Stromal cell of bone marrow (primary cell): ENCODE measurements at regions not wholly inside any gene's neighbourhood (a gene's known extent, or its start where the extent isn't known, plus 50 kb on each side); places are given as distances from the start of the nearest gene placed in this dataset.
"Not testable (repeated sequence)": the region's sequence is repeated elsewhere in the genome, so short reads cannot be mapped to it uniquely, and the experiment has no call there.

Experiments
- DNase-seq: peaks from one replicate; pipeline ENCODE4 v3.0.0-alpha.2; 2012; ENCODE audit warnings: low read depth

DNA sequence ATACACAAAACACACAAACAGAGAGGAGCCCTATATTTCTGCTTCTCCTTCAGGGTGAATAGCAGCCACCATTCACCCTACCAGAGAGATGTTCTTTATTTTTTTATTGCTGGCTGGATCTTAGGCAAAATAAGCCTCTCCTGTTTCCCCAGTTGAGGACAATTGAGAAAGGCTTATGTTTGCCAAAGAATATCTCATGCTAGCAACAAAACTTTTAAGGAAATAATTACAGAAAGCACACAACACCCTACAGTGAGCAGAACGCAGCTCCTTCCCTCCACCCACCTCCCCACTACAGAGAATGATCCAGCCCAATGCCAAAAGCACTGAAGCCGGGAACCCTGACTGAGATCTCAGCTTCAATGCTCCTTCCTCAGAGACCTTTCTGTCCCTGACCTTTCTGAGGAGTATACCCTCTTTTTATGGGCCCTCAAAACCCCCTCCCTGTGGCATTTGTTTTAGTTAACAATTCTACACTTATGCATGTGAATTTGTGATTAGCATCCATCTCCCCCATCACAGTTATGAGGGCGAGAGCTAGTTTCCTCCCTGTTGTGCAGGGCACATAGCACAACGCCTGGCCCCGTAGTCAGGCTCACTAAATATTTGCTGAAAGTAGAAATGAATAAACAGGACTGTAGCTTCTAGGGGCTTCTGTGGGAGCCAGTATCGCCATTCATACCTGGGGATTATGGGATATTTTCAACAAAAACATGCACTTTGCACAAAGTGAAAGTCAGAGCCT lies 491.6 kb upstream of the CDH4 start:
- DNase-seq = no peak

GRCh38 chr20:60761056-60761455 lies 491.0 kb upstream of the CDH4 start:
- no peak for DNase-seq

DNA sequence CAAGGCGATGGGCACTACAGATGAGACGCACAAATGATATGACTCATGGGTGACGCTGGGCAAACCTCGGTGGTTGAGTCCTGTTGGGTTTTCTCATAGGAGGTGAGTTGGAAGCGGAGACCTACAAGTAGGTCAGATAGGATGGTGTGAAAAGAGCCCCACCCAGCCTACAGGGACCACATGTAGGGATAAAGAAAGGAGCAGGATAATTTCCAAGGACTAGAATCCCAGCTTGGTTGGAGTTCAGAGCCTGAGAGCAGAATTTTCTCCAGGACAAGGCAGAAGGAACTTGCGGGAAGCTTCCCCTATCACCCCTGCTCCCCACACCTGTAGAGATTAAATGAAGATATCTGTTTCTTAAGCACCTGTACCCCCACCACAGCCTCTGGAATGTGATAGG lies 489.7 kb upstream of the CDH4 start:
- DNase-seq = no peak

DNA sequence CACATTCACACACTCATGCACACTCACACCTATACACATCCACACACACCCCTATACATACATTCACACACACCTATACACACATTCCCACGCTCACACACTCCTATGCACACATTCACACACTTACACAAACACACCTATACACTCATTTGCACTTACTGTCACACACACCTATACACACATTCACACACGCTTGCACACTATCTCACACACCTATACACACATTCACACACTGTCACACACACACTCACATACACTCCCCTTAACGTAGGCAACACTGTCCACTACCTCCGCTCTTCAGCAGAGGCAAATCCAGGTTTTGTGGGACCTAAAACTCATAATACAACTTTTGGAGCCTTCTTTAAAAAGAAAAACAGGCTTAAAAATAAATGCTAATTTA lies 487.7 kb upstream of the CDH4 start:
- no peak for DNase-seq

DNA sequence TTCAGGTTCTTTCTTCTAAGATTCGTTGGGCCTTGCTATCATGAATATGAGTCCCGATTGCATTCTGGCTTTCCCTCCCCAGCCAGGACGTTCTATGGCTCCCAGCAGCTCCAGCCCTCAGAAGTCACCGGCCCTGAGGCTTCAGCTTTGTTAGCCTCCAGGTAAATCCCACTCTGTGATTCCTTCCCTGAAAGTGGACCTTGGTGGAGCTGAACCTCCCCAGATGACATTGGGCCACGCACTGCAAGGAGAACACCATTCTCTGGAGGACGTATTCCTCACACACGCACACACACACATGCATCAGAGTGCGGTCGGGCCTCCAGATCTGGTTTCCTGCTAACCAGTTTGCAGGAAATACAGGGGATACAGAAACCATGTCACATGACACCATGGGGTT lies 487.3 kb upstream of the CDH4 start:
- DNase-seq = no peak

DNA sequence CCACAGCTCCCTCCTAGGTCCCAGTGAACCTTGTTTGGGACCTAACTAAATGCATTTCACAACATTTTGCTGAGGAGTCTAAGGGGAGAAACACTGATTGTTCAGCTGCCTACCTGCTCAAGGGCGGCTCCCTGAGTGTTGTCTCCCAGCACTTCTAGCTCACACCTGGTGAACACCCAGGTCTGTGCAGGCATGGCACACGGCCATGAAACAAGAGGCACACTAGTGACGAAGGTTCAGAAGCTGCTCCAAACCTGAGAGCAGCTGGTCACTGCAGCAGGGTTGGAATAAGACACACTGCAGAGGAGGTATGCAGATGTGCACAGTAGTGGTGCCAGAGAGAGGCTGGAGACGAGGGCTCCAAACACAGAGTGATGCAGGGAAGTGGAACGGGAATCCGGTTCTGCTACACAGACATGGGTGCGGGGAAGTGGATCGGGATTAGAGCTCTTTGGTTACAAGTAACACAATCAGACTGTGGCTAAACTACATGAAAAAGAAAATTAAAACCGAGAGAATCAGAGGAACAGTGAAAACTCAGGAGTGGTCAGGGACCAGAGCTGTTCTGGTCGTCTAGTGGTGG lies 486.1 kb upstream of the CDH4 start:
- DNase-seq = no peak

DNA sequence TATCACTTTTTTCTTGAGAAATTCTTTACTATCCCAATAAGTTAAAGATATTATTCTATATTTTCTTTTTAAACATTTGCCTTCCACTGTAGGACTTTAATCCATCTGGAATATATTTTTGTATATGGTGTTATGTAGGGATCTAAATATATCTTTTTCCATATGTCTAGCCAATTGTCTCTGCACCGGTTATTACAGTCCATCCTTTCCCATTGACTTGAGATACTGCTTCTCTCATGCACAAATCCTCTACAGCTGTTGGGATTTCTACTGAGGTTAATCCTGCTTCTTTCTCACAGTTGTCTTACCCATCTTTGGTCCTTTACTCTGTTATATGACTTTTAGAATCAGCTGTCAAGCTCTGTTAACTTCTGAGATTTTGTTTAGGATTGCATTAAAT lies 483.8 kb upstream of the CDH4 start:
- no peak for DNase-seq

DNA sequence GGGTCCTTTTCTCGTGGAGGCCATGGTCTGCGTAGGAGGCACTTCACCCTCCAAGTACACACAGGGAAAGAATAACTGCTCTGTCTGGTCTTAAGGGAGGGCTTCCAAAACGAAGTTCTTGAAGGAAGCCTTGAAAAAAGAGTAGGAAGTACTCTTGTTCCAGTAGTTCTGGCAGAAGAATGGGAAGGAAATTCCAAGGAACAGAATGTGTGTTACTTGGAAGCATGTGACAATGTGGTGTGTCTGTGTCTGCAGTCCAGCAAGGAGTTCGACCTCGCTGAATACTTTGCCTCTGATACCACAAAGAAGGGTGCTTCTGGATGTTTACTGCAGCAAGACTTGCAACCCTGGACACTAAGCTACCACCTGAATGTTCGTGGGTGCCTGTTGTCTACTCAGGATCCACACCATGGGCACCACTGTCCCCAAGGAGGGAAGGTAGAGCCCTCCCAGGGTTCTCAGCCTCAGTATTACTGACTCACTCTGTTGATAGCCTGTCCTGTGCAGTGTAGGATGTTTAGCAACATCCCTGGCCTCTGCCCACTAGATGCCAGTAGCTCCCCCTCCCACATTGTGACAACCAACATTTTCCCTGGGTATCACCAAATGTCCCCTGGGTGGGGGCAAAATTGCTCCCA lies 471.6 kb upstream of the CDH4 start:
- no peak for DNase-seq

- no peak for DNase-seq
These were observed 469.0 kb upstream of the CDH4 start for GRCh38 chr20:60782959-60783625.

DNA sequence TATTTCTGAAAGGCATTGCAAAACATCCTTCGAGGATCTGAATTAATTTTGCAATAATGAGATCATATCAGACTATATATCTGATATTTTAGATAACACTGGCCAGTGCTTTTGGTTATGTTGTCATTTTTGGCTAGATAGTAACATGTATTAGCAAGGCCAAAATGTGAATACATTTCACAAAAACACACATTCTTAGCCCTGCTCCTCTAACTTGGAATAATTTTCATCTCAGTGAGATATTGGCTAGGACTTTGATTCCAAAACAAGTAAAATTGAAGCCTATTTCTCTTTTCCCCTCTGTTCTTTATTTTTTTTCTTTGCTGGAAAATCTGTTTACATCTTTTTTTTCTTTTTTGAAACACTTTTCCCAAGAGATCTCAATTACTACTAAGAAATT lies 466.8 kb upstream of the CDH4 start:
- no peak for DNase-seq

DNA sequence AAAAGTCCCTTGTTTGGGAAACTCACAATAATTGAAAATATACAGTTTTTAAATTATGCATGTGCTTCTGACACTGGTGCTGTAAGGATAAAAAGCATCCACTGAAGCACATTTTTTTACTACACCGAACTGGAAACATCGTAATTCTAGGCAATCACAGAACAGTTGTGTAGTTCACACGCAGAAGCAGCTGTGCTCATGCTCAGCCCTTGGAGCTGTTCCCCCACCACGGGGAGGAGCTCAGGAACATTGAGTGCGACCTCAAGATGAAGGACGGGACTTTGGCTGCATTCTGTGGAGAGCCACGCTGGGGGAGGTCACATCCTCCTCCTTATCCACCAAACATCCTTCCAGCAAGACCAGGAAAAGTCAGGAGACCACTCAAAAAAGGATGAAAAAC lies 466.3 kb upstream of the CDH4 start:
- DNase-seq = no peak

- no peak for DNase-seq
These were observed 465.3 kb upstream of the CDH4 start for GRCh38 chr20:60786686-60787217.

DNA sequence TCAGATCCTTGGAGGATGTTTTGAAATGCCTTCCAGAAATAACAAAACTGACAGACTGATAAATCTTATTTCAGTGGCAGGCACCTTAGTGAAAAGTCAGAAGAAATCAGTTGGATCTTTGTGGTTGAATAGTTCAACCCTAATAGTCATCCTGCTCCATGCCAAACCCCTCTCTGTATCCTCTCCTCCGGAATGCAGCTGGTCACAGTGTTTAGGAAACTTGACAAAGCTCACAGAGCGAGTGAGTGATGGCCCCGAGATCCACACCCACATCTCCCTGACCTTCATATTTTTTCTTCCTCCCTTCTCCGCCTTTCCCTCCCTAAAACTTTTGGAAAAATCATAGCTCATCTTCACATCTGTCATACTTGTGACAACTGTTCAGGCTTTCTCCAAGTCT lies 464.8 kb upstream of the CDH4 start:
- no peak for DNase-seq

DNA sequence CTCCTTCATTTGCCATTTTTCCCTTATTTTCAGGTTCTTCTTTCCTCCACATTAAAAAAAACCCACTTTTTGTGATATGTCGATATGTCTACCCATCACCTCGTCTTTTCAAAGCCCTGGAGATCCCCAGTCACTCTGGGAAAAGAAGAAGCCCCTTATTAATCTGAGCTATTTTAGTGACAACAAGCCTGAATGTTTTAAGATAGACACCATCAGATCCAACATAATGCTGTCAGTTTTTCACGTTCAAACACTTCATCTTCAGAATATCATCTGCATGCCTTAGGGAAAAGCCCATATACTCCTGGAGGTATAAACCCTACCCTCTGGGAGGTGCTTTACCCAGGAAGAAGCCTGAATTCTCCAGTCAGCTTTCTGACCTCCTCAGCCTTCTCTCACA lies 464.0 kb upstream of the CDH4 start:
- no peak for DNase-seq

DNA sequence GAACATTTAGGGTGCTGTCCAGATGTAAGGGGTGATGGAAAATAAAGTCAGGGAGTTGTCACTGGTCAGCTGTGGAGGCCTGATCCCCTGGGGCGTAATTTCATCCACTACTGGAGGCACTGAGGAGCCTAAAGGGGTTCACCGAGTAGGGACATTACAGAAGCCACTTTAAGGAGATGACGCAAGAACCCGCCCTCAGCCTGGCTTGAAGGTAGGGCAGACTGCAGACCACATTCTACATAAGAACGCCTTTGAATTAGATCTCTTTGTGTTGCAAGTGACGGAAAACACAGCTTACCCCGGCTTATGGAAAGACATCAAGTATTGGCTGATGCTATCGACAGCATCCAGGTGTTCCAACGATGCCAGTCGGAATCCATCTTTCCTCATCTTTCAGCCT lies 462.7 kb upstream of the CDH4 start:
- no peak for DNase-seq

DNA sequence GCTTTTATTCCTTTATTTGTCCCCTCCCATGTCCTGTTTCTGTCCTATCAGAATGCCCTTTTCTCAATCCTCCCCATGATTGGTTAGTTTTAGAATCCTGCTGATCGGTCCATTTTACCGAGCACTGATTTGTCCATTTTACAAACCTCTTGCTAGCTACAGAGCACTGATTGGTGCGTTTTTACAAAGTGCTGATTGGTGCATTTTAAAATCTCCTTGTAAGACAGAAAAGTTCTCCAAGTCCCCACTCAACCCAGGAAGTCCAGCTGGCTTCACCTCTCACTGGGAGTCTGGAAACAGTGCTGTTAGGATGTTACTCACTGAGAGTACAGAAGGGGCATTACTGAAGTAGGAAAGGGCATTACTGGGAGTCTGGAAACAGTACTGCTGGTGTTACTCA lies 461.7 kb upstream of the CDH4 start:
- not testable (repeated sequence) for DNase-seq

DNA sequence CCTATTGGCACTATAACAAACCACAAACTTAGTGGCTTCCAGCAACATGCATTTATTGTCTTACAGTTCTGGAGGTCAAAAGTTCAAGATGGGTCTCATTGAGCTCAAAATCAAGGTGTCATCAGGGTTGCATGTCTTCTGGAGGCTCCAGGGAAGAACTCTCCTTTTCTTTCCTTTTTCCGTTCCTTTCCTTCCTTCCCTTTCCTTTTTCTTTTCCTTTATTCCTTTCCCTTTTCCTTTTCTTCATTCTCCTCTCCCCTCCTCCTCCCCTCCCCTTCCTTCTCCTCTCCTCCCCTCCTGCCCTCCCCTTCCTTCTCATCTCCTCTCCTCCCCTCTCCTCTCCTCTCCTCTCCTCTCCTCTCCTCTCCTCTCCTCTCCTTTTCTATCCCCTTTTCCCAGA lies 460.2 kb upstream of the CDH4 start:
- DNase-seq = no peak

GRCh38 chr20:60792941-60793340 lies 459.1 kb upstream of the CDH4 start:
- no peak for DNase-seq

GRCh38 chr20:60794674-60795073 lies 457.4 kb upstream of the CDH4 start:
- DNase-seq = no peak

- no peak for DNase-seq
These were observed 456.4 kb upstream of the CDH4 start for GRCh38 chr20:60795651-60796050.

DNA sequence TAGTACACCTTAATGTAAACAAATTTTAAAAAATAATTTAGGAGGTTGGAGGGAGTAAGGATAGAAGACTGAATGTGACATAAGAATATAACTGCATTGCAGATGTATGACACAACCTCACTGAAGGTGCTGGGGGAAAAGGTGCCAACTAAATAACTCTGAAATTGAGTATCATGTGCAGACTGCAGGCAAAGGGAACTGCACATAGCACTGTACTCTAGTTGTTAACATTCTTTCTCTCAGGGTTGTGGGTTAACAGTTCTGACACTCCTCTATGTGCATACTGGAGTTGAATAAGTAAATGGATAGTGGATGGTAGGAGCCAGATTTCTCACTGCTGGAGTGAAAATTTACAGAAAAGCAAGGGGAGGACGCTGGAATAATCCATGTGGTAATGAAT lies 451.9 kb upstream of the CDH4 start:
- no peak for DNase-seq

- no peak for DNase-seq
These were observed 449.4 kb upstream of the CDH4 start for GRCh38 chr20:60802676-60803075.
